ENCODE measurements at regions not wholly inside any gene's neighbourhood (a gene's known extent, or its start where the extent isn't known, plus 50 kb on each side); places are given as distances from the start of the nearest gene placed in this dataset.
"Not testable (repeated sequence)": the region's sequence is repeated elsewhere in the genome, so short reads cannot be mapped to it uniquely, and the experiment has no call there.

- Histone ChIP-seq H3K4me1 (ENCODE audit: control insufficient read depth, insufficient read depth, low read length) (no peaks in the 10 kb centered on the region), H3K27me3 (ENCODE audit: control insufficient read depth, insufficient read depth, low read length, poor library complexity, severe bottlenecking) (no peaks in the 10 kb centered on the region), H3K4me3 (ENCODE audit: insufficient read depth, low read depth, low read length) (no peak overlapping the region), H3K27ac (ENCODE audit: insufficient read depth, low read depth, low read length, poor library complexity, severe bottlenecking) (no peak overlapping the region), H3K36me3 (ENCODE audit: control insufficient read depth, insufficient read depth, low read length) (no peaks in the 10 kb centered on the region), H3K9me3 (ENCODE audit: control insufficient read depth, low read length) (no peaks in the 10 kb centered on the region)
- 92 to 100% methylated on average over 1 of the region's 1 CpG for WGBS, 2 experiments
Observed at GRCh38 chr18:66048406-66048805, 297.6 kb downstream of the CDH7 start.

GRCh38 chr18:66046032-66046602, 295.3 kb downstream of the CDH7 start:
- WGBS, 2 experiments, result 75 to 83% methylated on average over 2 of the region's 2 CpGs
- H3K27ac ChIP-seq (ENCODE audit: insufficient read depth, low read depth, low read length, poor library complexity, severe bottlenecking), result no peak overlapping the region
- no peak overlapping the region for H3K4me3 ChIP-seq (ENCODE audit: insufficient read depth, low read depth, low read length)
- no peaks in the 10 kb centered on the region for H3K27me3 ChIP-seq (ENCODE audit: control insufficient read depth, insufficient read depth, low read length, poor library complexity, severe bottlenecking)
- H3K4me1 ChIP-seq (ENCODE audit: control insufficient read depth, insufficient read depth, low read length), result no peaks in the 10 kb centered on the region
- H3K36me3 ChIP-seq (ENCODE audit: control insufficient read depth, insufficient read depth, low read length), result no peaks in the 10 kb centered on the region
- H3K9me3 ChIP-seq (ENCODE audit: control insufficient read depth, low read length), result no peaks in the 10 kb centered on the region

GRCh38 chr18:66043009-66043408, 292.2 kb downstream of the CDH7 start:
- Histone ChIP-seq H3K9me3 (ENCODE audit: control insufficient read depth, low read length) (no peaks in the 10 kb centered on the region), H3K27ac (ENCODE audit: insufficient read depth, low read depth, low read length, poor library complexity, severe bottlenecking) (no peak overlapping the region), H3K36me3 (ENCODE audit: control insufficient read depth, insufficient read depth, low read length) (no peaks in the 10 kb centered on the region), H3K4me3 (ENCODE audit: insufficient read depth, low read depth, low read length) (no peak overlapping the region), H3K27me3 (ENCODE audit: control insufficient read depth, insufficient read depth, low read length, poor library complexity, severe bottlenecking) (no peaks in the 10 kb centered on the region), H3K4me1 (ENCODE audit: control insufficient read depth, insufficient read depth, low read length) (no peaks in the 10 kb centered on the region)
- 80 to 100% methylated on average over 1 of the region's 2 CpGs for WGBS, 2 experiments

GRCh38 chr18:66013969-66014368, 263.2 kb downstream of the CDH7 start:
- Histone ChIP-seq H3K9me3 (ENCODE audit: control insufficient read depth, low read length) (no peaks in the 10 kb centered on the region), H3K36me3 (ENCODE audit: control insufficient read depth, insufficient read depth, low read length) (no peaks in the 10 kb centered on the region), H3K27me3 (ENCODE audit: control insufficient read depth, insufficient read depth, low read length, poor library complexity, severe bottlenecking) (no peaks in the 10 kb centered on the region), H3K27ac (ENCODE audit: insufficient read depth, low read depth, low read length, poor library complexity, severe bottlenecking) (no peak overlapping the region), H3K4me1 (ENCODE audit: control insufficient read depth, insufficient read depth, low read length) (no peaks in the 10 kb centered on the region), H3K4me3 (ENCODE audit: insufficient read depth, low read depth, low read length) (no peak overlapping the region)
- 89% methylated on average over 2 of the region's 2 CpGs; no CpG with 5 or more reads in 1 of the 2 experiments for WGBS, 2 experiments

- 64 to 69% methylated on average over 1 of the region's 3 CpGs for WGBS, 2 experiments
- Histone ChIP-seq H3K27me3 (ENCODE audit: control insufficient read depth, insufficient read depth, low read length, poor library complexity, severe bottlenecking) (no peaks in the 10 kb centered on the region), H3K36me3 (ENCODE audit: control insufficient read depth, insufficient read depth, low read length) (no peaks in the 10 kb centered on the region), H3K4me3 (ENCODE audit: insufficient read depth, low read depth, low read length) (no peak overlapping the region), H3K4me1 (ENCODE audit: control insufficient read depth, insufficient read depth, low read length) (no peaks in the 10 kb centered on the region), H3K9me3 (ENCODE audit: control insufficient read depth, low read length) (no peaks in the 10 kb centered on the region), H3K27ac (ENCODE audit: insufficient read depth, low read depth, low read length, poor library complexity, severe bottlenecking) (no peak overlapping the region)
Observed at GRCh38 chr18:66011916-66012315, 261.1 kb downstream of the CDH7 start.

- Histone ChIP-seq H3K27ac (ENCODE audit: insufficient read depth, low read depth, low read length, poor library complexity, severe bottlenecking) (no peak overlapping the region), H3K36me3 (ENCODE audit: control insufficient read depth, insufficient read depth, low read length) (no peaks in the 10 kb centered on the region), H3K9me3 (ENCODE audit: control insufficient read depth, low read length) (no peaks in the 10 kb centered on the region), H3K27me3 (ENCODE audit: control insufficient read depth, insufficient read depth, low read length, poor library complexity, severe bottlenecking) (no peaks in the 10 kb centered on the region), H3K4me3 (ENCODE audit: insufficient read depth, low read depth, low read length) (no peak overlapping the region), H3K4me1 (ENCODE audit: control insufficient read depth, insufficient read depth, low read length) (no peaks in the 10 kb centered on the region)
- WGBS, 2 experiments, result 97 to 98% methylated on average over 28 of the region's 28 CpGs
Observed at GRCh38 chr18:66005831-66006588, 255.2 kb downstream of the CDH7 start.

- H3K27ac ChIP-seq (ENCODE audit: insufficient read depth, low read depth, low read length, poor library complexity, severe bottlenecking); H3K27me3 ChIP-seq (ENCODE audit: control insufficient read depth, insufficient read depth, low read length, poor library complexity, severe bottlenecking); H3K4me3 ChIP-seq (ENCODE audit: insufficient read depth, low read depth, low read length); H3K4me1 ChIP-seq (ENCODE audit: control insufficient read depth, insufficient read depth, low read length); H3K9me3 ChIP-seq (ENCODE audit: control insufficient read depth, low read length); H3K36me3 ChIP-seq (ENCODE audit: control insufficient read depth, insufficient read depth, low read length): not testable (repeated sequence)
- 92 to 97% methylated on average over 9 to 10 of the region's 11 CpGs for WGBS, 2 experiments
Observed at GRCh38 chr18:65998971-65999700, 248.3 kb downstream of the CDH7 start.

GRCh38 chr18:65995206-65995605, 244.4 kb downstream of the CDH7 start:
- Histone ChIP-seq H3K4me3 (ENCODE audit: insufficient read depth, low read depth, low read length) (no peak overlapping the region), H3K9me3 (ENCODE audit: control insufficient read depth, low read length) (no peaks in the 10 kb centered on the region), H3K27ac (ENCODE audit: insufficient read depth, low read depth, low read length, poor library complexity, severe bottlenecking) (no peak overlapping the region), H3K36me3 (ENCODE audit: control insufficient read depth, insufficient read depth, low read length) (no peaks in the 10 kb centered on the region), H3K27me3 (ENCODE audit: control insufficient read depth, insufficient read depth, low read length, poor library complexity, severe bottlenecking) (no peaks in the 10 kb centered on the region), H3K4me1 (ENCODE audit: control insufficient read depth, insufficient read depth, low read length) (no peaks in the 10 kb centered on the region)
- 67% methylated on average over 3 of the region's 3 CpGs; no CpG with 5 or more reads in 1 of the 2 experiments for WGBS, 2 experiments

GRCh38 chr18:65994302-65994701, 243.5 kb downstream of the CDH7 start:
- Histone ChIP-seq H3K9me3 (ENCODE audit: control insufficient read depth, low read length) (no peaks in the 10 kb centered on the region), H3K4me3 (ENCODE audit: insufficient read depth, low read depth, low read length) (no peak overlapping the region), H3K36me3 (ENCODE audit: control insufficient read depth, insufficient read depth, low read length) (no peaks in the 10 kb centered on the region), H3K27me3 (ENCODE audit: control insufficient read depth, insufficient read depth, low read length, poor library complexity, severe bottlenecking) (no peaks in the 10 kb centered on the region), H3K27ac (ENCODE audit: insufficient read depth, low read depth, low read length, poor library complexity, severe bottlenecking) (no peak overlapping the region), H3K4me1 (ENCODE audit: control insufficient read depth, insufficient read depth, low read length) (no peaks in the 10 kb centered on the region)
- 88 to 100% methylated on average over 1 to 2 of the region's 2 CpGs for WGBS, 2 experiments

- Histone ChIP-seq H3K4me1 (ENCODE audit: control insufficient read depth, insufficient read depth, low read length) (no peaks in the 10 kb centered on the region), H3K36me3 (ENCODE audit: control insufficient read depth, insufficient read depth, low read length) (no peaks in the 10 kb centered on the region), H3K27me3 (ENCODE audit: control insufficient read depth, insufficient read depth, low read length, poor library complexity, severe bottlenecking) (no peaks in the 10 kb centered on the region), H3K9me3 (ENCODE audit: control insufficient read depth, low read length) (no peaks in the 10 kb centered on the region), H3K27ac (ENCODE audit: insufficient read depth, low read depth, low read length, poor library complexity, severe bottlenecking) (no peak overlapping the region), H3K4me3 (ENCODE audit: insufficient read depth, low read depth, low read length) (no peak overlapping the region)
- WGBS, 2 experiments, result 93 to 96% methylated on average over 3 of the region's 3 CpGs
Observed at GRCh38 chr18:65990944-65991708, 240.3 kb downstream of the CDH7 start.

All from ectodermal cell (in vitro differentiated cells).